ENCODE measurements at regions not wholly inside any gene's neighbourhood (a gene's known extent, or its start where the extent isn't known, plus 50 kb on each side); places are given as distances from the start of the nearest gene placed in this dataset.
"Not testable (repeated sequence)": the region's sequence is repeated elsewhere in the genome, so short reads cannot be mapped to it uniquely, and the experiment has no call there.

DNA sequence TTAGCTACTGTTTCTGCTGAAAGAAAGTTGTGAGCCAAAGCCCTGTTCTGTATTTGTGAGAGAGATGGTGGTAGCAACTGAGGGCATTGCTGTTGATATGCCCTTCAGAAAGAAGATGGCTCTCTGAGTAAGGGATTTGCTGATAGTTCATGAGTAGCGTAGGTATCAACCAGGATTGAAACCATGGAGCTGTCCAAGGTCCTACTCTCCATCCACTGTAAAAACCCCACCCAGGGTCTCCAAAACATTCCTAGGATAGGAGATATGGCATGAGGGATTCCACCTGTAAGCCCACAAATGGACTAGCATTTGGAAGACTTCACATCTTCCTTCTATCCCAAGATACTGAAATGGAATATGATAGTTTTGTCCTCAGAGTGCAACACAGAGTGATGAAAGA lies 277.1 kb upstream of the PRKX start:
- H3K27ac ChIP-seq (ENCODE audit: low read depth, low read length), result no peak overlapping the region
- WGBS, result no CpG with 5 or more reads among the region's 1 CpG

DNA sequence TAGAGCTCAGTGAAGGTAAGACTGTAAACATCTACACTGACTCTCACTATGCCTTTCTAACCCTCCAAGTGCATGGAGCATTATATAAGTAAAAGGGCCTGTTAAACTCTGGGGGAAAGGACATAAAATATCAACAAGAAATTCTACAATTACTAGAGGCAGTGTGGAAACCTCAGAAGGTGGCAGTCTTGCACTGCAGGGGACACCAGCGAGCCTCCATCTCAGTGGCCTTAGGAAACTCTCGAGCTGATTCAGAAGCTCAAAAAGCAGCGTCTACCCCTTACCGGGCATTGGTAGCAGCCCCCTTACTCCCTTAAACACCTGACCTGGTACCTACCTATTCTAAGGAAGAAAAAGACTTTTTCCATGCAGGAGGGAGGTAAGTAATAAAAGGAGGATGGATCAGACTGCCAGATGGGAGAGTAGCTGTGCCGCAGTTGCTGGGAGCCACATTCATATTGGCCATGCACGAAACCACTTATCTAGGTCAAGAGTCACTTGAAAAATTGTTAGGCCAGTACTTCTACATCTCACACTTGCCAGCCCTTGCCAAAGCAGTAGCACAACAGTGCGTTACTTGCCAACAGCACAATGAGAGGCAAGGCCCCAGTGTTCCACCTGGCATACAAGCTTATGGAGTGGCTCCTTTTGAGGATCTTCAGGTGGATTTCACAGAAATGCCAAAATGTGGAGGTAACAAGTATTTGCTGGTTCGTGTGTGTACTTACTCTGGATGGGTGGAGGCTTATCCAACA lies 258.8 kb upstream of the PRKX start:
- H3K9ac ChIP-seq (ENCODE audit: low read depth, low read length); H3K36me3 ChIP-seq (ENCODE audit: insufficient read depth, low read length); H3K9me3 ChIP-seq (ENCODE audit: insufficient read depth, low read depth, low read length); H3K4me1 ChIP-seq (ENCODE audit: insufficient read depth, low read length); H3K27ac ChIP-seq (ENCODE audit: low read depth, low read length); H3K27me3 ChIP-seq (ENCODE audit: insufficient read depth, low read length); H3K4me3 ChIP-seq (ENCODE audit: low read length): not testable (repeated sequence)
- WGBS, result 72% methylated on average over 8 of the region's 8 CpGs

More for the DNA sequence above, 277.1 kb upstream of the PRKX start:
- no peaks in the 10 kb centered on the region for H3K9me3 ChIP-seq (ENCODE audit: insufficient read depth, low read depth, low read length)
- H3K4me1 ChIP-seq (ENCODE audit: insufficient read depth, low read length), result no peaks in the 10 kb centered on the region
- H3K9ac ChIP-seq (ENCODE audit: low read depth, low read length), result no peak overlapping the region
- H3K27me3 ChIP-seq (ENCODE audit: insufficient read depth, low read length), result no peaks in the 10 kb centered on the region
- no peaks in the 10 kb centered on the region for H3K36me3 ChIP-seq (ENCODE audit: insufficient read depth, low read length)
- no peak overlapping the region for H3K4me3 ChIP-seq (ENCODE audit: low read length)

DNA sequence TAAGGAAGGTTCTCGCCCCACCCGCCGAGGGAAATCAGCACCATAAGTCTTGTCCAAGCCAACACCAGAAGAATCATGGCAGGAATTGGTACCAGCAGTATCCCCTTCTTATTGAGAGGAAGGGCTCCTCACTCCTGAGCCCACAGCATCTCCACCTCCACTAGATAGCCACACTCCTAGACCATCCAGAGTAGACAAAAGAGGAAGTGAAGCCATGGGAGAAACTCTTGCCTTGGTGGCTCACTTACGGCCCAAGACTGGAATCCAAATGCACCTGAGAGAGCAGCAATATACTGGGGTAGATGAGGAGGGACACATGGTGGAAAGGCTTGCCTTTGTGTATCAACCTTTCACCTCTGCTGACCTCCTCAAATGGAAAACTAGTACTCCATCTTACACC lies 255.3 kb upstream of the PRKX start:
- Histone ChIP-seq H3K4me1 (ENCODE audit: insufficient read depth, low read length) (no peaks in the 10 kb centered on the region), H3K36me3 (ENCODE audit: insufficient read depth, low read length) (no peaks in the 10 kb centered on the region), H3K27ac (ENCODE audit: low read depth, low read length) (no peak overlapping the region), H3K27me3 (ENCODE audit: insufficient read depth, low read length) (no peaks in the 10 kb centered on the region), H3K4me3 (ENCODE audit: low read length) (no peak overlapping the region), H3K9me3 (ENCODE audit: insufficient read depth, low read depth, low read length) (no peaks in the 10 kb centered on the region), H3K9ac (ENCODE audit: low read depth, low read length) (no peak overlapping the region)
- 98% methylated on average over 3 of the region's 4 CpGs for WGBS

DNA sequence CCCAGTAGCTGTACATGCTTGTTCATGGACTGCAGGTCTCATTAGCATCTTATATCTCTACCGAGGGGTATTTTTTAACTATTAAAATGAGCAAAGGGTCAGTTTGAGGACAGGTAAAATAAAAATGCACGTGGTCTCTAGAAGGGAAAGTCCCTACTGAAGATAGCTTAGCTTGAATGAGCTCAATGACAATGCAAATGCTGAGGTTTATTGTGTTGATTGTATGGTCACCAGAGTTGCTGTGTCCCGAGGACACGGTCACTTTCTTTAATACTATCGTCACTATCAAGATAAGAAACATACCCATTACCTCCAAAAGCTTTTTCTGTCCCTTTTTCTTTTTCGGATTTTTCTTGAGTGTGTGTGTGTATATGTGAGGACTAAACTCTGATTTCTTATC lies 250.5 kb upstream of the PRKX start:
- H3K36me3 ChIP-seq (ENCODE audit: insufficient read depth, low read length), result no peaks in the 10 kb centered on the region
- 59% methylated on average over 2 of the region's 6 CpGs for WGBS
- H3K4me1 ChIP-seq (ENCODE audit: insufficient read depth, low read length), result 0 out of 2 replicates have a peak, but pooled peaks cover 4% of the 10 kb centered on the region
- H3K9me3 ChIP-seq (ENCODE audit: insufficient read depth, low read depth, low read length), result no peaks in the 10 kb centered on the region
- no peak overlapping the region for H3K4me3 ChIP-seq (ENCODE audit: low read length)
- no peak overlapping the region for H3K9ac ChIP-seq (ENCODE audit: low read depth, low read length)
- H3K27ac ChIP-seq (ENCODE audit: low read depth, low read length), result no peak overlapping the region
- no peaks in the 10 kb centered on the region for H3K27me3 ChIP-seq (ENCODE audit: insufficient read depth, low read length)

DNA sequence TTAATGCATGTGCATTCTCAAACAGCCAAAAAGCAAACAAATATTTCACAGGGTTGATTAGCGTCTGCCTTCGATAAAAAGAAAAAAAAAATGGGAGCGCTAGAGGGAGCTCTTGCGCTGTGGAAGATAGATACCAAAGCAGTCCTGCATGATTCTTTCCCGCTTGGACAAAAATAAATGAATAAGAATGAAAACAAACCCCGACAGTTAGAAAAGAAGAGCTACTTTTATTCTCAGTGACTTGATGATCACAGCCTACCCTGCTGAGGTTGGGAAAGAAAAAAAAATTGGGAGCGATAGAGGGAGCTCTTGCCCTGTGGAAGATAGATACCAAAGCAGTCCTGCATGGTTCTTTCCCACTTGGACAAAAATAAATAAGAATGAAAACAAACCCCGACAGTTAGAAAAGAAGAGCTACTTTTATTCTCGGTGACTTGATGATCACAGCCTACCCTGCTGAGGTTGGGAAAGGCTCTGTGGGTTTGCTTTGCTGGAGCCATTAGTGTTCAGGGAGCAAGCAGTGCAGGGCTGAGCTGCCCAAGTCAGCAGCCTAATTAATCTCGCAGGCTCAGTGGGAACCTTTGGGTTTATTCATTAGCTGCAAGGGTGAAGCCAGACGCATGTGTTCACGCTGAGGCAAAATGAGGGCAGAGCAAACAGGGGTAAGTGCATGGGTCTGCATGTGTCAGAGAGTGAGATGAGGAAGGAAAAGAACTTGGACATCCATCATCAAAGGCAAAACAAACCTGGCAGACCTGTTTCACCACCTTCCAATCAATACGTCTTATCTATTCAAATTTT lies 249.3 kb upstream of the PRKX start:
- 0 out of 2 replicates have a peak, but pooled peaks cover 4% of the 10 kb centered on the region for H3K4me1 ChIP-seq (ENCODE audit: insufficient read depth, low read length)
- H3K27me3 ChIP-seq (ENCODE audit: insufficient read depth, low read length), result no peaks in the 10 kb centered on the region
- no peak overlapping the region for H3K9ac ChIP-seq (ENCODE audit: low read depth, low read length)
- H3K36me3 ChIP-seq (ENCODE audit: insufficient read depth, low read length), result no peaks in the 10 kb centered on the region
- H3K27ac ChIP-seq (ENCODE audit: low read depth, low read length), result no peak overlapping the region
- WGBS, result 21% methylated on average over 11 of the region's 13 CpGs
- no peaks in the 10 kb centered on the region for H3K9me3 ChIP-seq (ENCODE audit: insufficient read depth, low read depth, low read length)
- peak overlapping the region; percentile 28; the same call in 1 of the 2 replicates for H3K4me3 ChIP-seq (ENCODE audit: low read length)

DNA sequence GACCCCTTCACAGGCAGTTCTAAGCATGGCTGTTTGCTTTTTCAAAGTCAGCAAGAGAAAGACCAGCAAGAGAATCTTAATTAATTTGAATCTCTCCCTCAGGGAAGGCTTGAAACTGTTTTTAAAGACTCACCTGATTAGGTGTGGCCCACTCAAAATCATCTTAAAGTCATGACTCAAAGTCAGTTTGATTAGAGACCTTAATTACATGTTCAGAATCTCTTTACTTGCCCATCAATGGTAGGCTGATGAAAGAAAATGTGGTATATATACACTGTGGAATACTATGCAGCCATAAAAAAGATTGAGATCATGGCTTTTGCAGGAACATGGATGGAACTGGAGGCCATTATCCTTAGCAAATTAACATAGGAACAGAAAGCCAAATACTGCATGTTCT lies 247.5 kb upstream of the PRKX start:
- no peaks in the 10 kb centered on the region for H3K27me3 ChIP-seq (ENCODE audit: insufficient read depth, low read length)

DNA sequence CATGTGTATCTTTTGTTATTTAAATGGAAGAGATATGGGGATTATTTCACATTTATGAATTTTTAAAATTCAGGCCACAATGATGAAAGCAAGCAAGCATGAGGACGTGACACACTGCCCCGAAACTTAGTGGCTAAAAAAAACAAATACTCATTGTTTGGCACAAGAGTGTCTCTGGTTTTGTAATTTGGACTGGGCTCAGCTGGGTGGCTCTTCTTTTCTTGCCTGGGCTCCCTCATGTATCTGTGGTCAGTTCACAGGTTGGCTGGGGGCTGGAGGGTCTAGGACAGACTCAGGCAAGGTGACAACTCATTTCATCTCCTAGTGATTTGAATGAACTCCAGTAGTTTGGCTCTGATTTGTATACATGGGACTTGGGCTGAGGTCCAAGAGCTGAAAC lies 238.4 kb upstream of the PRKX start:
- Histone ChIP-seq H3K27ac (ENCODE audit: low read depth, low read length) (no peak overlapping the region), H3K9ac (ENCODE audit: low read depth, low read length) (no peak overlapping the region), H3K27me3 (ENCODE audit: insufficient read depth, low read length) (no peaks in the 10 kb centered on the region), H3K9me3 (ENCODE audit: insufficient read depth, low read depth, low read length) (0 out of 2 replicates have a peak, but pooled peaks cover 5% of the 10 kb centered on the region), H3K36me3 (ENCODE audit: insufficient read depth, low read length) (no peaks in the 10 kb centered on the region), H3K4me1 (ENCODE audit: insufficient read depth, low read length) (no peaks in the 10 kb centered on the region), H3K4me3 (ENCODE audit: low read length) (no peak overlapping the region)
- 89% methylated on average over 2 of the region's 2 CpGs for WGBS

More for the DNA sequence above, 247.5 kb upstream of the PRKX start:
- Histone ChIP-seq H3K27ac (ENCODE audit: low read depth, low read length) (no peak overlapping the region), H3K4me1 (ENCODE audit: insufficient read depth, low read length) (0 out of 2 replicates have a peak, but pooled peaks cover 4% of the 10 kb centered on the region), H3K9me3 (ENCODE audit: insufficient read depth, low read depth, low read length) (no peaks in the 10 kb centered on the region), H3K36me3 (ENCODE audit: insufficient read depth, low read length) (no peaks in the 10 kb centered on the region), H3K4me3 (ENCODE audit: low read length) (no peak overlapping the region), H3K9ac (ENCODE audit: low read depth, low read length) (no peak overlapping the region)

DNA sequence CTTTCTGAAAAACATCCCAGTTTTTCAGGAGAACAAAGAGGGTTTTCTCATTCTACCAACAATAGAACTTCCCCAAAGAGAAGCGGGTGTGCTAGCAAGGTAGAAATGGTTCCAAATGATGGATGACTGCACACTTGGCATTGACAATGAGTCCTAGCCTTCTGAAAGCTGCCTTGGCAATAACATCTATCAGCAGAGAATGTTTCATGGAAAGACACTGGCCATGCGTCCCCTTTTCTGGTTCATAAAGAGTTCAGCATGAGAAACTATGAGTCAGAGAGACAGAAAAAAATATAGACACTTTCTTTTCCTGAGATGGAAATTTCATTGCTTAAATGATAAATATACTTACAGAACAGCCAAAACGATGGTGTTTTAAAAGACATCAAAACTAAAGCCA lies 236.9 kb upstream of the PRKX start:
- WGBS, result 91% methylated on average over 2 of the region's 3 CpGs

DNA sequence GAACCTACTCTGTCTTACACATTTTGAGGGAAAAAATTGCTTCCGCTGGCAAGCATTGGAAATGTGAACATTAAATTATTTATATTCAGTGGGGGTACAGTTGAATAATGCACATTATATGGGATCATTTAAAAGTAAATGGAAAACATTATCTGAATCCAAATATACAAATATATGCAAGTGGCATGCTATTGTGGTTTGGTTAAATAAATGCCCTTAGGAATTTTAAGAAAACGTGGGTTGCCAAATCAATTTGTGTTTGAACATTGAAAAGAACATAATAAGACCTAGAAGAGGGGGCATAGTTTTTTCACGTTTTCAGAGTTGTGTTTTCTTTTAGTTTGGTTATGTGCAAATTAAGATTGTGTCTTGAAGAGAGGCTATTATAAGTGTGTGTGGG lies 230.5 kb upstream of the PRKX start:
- Histone ChIP-seq H3K9me3 (ENCODE audit: insufficient read depth, low read depth, low read length) (no peaks in the 10 kb centered on the region), H3K27ac (ENCODE audit: low read depth, low read length) (no peak overlapping the region), H3K4me1 (ENCODE audit: insufficient read depth, low read length) (no peaks in the 10 kb centered on the region), H3K4me3 (ENCODE audit: low read length) (no peak overlapping the region), H3K36me3 (ENCODE audit: insufficient read depth, low read length) (no peaks in the 10 kb centered on the region), H3K27me3 (ENCODE audit: insufficient read depth, low read length) (no peaks in the 10 kb centered on the region), H3K9ac (ENCODE audit: low read depth, low read length) (no peak overlapping the region)
- WGBS, result 91% methylated on average over 2 of the region's 3 CpGs

More for the DNA sequence above, 236.9 kb upstream of the PRKX start:
- H3K36me3 ChIP-seq (ENCODE audit: insufficient read depth, low read length), result no peaks in the 10 kb centered on the region
- no peaks in the 10 kb centered on the region for H3K27me3 ChIP-seq (ENCODE audit: insufficient read depth, low read length)
- H3K27ac ChIP-seq (ENCODE audit: low read depth, low read length), result no peak overlapping the region
- 0 out of 2 replicates have a peak, but pooled peaks cover 5% of the 10 kb centered on the region for H3K9me3 ChIP-seq (ENCODE audit: insufficient read depth, low read depth, low read length)
- H3K4me1 ChIP-seq (ENCODE audit: insufficient read depth, low read length), result no peaks in the 10 kb centered on the region
- H3K4me3 ChIP-seq (ENCODE audit: low read length), result no peak overlapping the region
- H3K9ac ChIP-seq (ENCODE audit: low read depth, low read length), result no peak overlapping the region

DNA sequence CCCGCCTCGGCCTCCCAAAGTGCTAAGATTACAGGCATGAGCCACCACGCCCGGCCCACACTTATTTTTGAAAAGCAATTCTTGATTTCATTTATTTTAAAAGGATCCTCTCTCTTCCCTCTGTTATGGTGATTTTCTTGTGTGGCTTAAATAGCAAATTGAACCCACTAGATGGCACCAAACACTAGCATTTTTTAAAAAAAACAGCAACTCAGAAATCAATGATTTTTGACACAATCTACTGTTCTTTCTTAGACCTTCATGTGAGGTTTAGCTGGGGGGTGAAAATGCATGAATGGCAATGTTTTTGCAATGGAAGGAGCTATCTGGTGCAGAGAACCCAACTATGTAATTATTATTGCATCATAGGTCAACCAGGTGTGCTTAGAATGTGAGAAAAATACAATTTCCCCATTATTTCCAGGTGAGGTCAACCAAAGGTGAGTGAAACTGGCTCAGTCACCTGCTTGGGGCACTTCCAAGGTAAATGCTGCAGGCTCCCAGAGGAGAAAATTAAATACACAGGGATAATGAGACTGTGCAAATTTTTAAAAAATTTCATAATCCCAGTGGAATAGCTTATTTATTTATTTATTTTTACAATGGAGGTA lies 226.7 kb upstream of the PRKX start:
- Histone ChIP-seq H3K4me3 (ENCODE audit: low read length) (no peak overlapping the region), H3K9me3 (ENCODE audit: insufficient read depth, low read depth, low read length) (no peaks in the 10 kb centered on the region), H3K9ac (ENCODE audit: low read depth, low read length) (no peak overlapping the region), H3K4me1 (ENCODE audit: insufficient read depth, low read length) (no peaks in the 10 kb centered on the region), H3K36me3 (ENCODE audit: insufficient read depth, low read length) (no peaks in the 10 kb centered on the region), H3K27ac (ENCODE audit: low read depth, low read length) (no peak overlapping the region), H3K27me3 (ENCODE audit: insufficient read depth, low read length) (no peaks in the 10 kb centered on the region)
- WGBS, result 20% methylated on average over 4 of the region's 4 CpGs

DNA sequence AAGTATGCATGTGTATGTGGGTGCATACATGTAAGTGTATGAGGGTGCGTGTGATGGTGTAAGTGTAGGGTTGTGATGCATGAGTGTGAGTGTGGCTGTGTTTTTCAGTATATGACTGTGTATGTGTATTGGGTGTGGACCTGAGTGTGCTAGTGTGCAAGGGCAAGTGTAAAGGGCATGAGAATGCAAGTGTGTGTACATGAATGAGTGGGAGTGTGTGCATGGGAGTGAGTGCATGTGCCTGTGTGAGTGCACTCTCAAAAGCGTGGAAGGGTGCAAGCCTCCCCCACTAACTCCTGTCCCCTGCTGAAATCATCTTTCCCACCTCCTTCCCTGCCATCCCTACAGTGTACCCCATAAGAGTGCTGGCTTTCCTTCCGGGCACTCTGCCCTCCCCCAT lies 225.1 kb upstream of the PRKX start:
- Histone ChIP-seq H3K9me3 (ENCODE audit: insufficient read depth, low read depth, low read length) (no peaks in the 10 kb centered on the region), H3K4me3 (ENCODE audit: low read length) (no peak overlapping the region), H3K27ac (ENCODE audit: low read depth, low read length) (no peak overlapping the region), H3K9ac (ENCODE audit: low read depth, low read length) (no peak overlapping the region), H3K36me3 (ENCODE audit: insufficient read depth, low read length) (no peaks in the 10 kb centered on the region), H3K4me1 (ENCODE audit: insufficient read depth, low read length) (no peaks in the 10 kb centered on the region), H3K27me3 (ENCODE audit: insufficient read depth, low read length) (no peaks in the 10 kb centered on the region)
- WGBS, result 92% methylated on average over 3 of the region's 3 CpGs
